ENCODE measurements at regions not wholly inside any gene's neighbourhood (a gene's known extent, or its start where the extent isn't known, plus 50 kb on each side); places are given as distances from the start of the nearest gene placed in this dataset.
A peak's percentile ranks its signal among the peaks of the same experiment; 100 is the strongest.

DNA sequence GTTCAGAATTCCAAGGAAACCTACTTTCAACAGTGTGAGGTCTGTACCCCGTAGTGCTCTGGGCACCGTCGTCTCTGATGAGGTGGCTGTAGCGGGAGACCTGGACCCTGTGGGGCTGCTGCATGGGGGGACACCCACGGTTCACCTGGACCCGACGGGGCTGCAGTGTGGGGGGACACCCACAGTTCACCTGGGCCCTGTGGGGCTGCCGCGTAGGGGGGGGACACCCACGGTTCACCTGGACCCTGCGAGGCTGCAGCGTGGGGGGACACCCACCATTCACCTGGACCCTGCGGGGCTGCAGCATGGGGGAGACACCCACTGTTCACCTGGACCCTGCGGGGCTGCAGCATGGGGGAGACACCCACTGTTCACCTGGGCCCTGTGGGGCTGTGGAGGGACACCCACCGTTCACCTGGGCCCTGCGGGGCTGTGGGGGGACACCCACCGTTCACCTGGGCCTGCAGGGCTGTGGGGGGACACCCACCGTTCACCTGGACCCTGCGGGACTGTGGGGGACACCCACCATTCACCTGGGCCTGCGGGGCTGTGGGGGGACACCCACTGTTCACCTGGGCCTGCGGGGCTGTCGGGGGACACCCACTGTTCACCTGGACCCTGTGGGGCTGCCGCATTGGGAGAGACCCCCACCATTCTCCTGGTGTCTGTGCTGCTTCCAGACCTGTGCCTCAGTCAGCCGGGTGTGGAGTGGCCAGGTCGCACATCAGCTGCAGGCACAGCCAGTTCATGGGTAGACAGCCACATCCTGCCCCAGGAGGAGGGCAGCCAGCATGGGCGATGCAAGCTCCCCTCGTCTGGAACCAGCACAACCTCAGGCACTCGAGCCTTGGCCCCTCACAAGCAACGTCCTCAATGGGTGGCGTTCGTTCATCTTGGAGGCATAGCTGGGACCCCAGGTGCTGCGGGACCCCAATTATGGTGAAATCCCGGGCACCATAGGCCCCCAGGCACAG is 114.5 kb downstream of the TMEM18 start:
- TF ChIP-seq POLR2AphosphoS5 (IDR thresholded peaks at IDR 0.05) (no peak), POLR2A (IDR thresholded peaks at IDR 0.05) (no peak)
- TF ChIP-seq, protein P1, sequence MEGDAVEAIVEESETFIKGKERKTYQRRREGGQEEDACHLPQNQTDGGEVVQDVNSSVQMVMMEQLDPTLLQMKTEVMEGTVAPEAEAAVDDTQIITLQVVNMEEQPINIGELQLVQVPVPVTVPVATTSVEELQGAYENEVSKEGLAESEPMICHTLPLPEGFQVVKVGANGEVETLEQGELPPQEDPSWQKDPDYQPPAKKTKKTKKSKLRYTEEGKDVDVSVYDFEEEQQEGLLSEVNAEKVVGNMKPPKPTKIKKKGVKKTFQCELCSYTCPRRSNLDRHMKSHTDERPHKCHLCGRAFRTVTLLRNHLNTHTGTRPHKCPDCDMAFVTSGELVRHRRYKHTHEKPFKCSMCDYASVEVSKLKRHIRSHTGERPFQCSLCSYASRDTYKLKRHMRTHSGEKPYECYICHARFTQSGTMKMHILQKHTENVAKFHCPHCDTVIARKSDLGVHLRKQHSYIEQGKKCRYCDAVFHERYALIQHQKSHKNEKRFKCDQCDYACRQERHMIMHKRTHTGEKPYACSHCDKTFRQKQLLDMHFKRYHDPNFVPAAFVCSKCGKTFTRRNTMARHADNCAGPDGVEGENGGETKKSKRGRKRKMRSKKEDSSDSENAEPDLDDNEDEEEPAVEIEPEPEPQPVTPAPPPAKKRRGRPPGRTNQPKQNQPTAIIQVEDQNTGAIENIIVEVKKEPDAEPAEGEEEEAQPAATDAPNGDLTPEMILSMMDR (IDR thresholded peaks at IDR 0.05 in 8 of 11, conservative IDR thresholded peaks at IDR 0.05 in 3 of 11): no peak
- WGBS, 5 donors: 72 to 87% (median 85%) methylated on average over 16 to 33 of the region's 33 CpGs
- no peak for DNase-seq

DNA sequence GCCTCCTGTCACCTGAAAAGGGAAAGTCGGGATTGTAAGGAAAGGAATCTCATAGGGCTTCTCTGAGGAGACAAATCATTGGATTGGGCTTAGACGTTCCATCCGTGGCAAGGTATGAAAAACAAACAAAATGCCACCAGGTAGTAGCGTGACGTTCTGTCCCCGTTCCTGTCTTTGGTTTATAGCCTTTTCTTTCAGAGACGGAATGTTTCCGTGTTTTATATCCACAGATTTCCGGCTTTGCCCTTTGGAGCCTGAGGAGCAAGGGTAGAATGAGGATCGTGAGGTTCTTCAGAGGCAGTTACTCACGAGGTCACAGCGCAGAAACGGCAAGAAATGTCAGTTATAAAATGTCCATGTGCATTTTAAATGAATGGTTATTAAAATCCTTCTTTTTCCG is 118.3 kb downstream of the TMEM18 start:
- H3K36me3 ChIP-seq: no peaks in the 10 kb centered on the region
- no peaks in the 10 kb centered on the region for H3K4me1 ChIP-seq
- peaks cover 0 to 33% (median 0%) of the 10 kb centered on the region in 7 donors for H3K27me3 ChIP-seq (replicated peaks in 1 of 7)
- DNase-seq: no peak
- TF ChIP-seq, protein P1 (IDR thresholded peaks at IDR 0.05 in 8 of 11, conservative IDR thresholded peaks at IDR 0.05 in 3 of 11): no peak
- no peak for TF ChIP-seq POLR2A (IDR thresholded peaks at IDR 0.05)
- no peak for TF ChIP-seq POLR2AphosphoS5 (IDR thresholded peaks at IDR 0.05)
- intact Hi-C loops (cut with DNase I; ENCODE audit: low total_unique reads): no loop called here
- 71 to 89% (median 85%) methylated on average over 14 of the region's 14 CpGs for whole genome bisulfite sequencing, 5 donors
- no peak overlapping the region for H3K27ac ChIP-seq
- no peaks in the 10 kb centered on the region for H3K9me3 ChIP-seq
- no peak overlapping the region for H3K4me3 ChIP-seq

More for the DNA sequence above, 114.5 kb downstream of the TMEM18 start:
- no peak overlapping the region for H3K27ac ChIP-seq
- no peaks in the 10 kb centered on the region for H3K9me3 ChIP-seq
- intact Hi-C loops (cut with DNase I; ENCODE audit: low total_unique reads): no loop called here
- no peaks in the 10 kb centered on the region for H3K36me3 ChIP-seq
- no peaks in the 10 kb centered on the region for H3K4me1 ChIP-seq
- H3K4me3 ChIP-seq: no peak overlapping the region
- peaks cover 0 to 46% (median 0%) of the 10 kb centered on the region in 7 donors for H3K27me3 ChIP-seq (replicated peaks in 1 of 7)

DNA sequence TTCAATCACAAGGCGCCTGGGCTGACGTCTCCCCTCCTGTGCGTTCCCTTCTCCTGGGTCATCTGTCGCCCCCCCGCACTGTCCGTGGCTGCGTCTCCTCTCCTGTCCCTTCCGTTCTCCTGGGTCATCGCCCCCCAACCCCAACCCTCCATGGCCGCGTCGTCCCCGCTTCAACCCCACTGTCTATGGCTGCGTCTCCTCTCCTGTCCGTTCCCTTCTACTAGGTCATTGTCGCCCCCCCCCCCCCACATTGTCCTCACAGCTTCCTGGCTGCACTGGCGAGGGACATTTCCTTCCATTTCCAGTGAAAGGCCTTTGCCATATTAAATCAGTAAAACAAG is 118.9 kb downstream of the TMEM18 start:
- DNase-seq: no peak
- H3K4me1 ChIP-seq: peaks cover 0 to 2% (median 0%) of the 10 kb centered on the region in 6 donors
- TF ChIP-seq, protein P1 (IDR thresholded peaks at IDR 0.05 in 8 of 11, conservative IDR thresholded peaks at IDR 0.05 in 3 of 11): no peak
- TF ChIP-seq POLR2AphosphoS5 (IDR thresholded peaks at IDR 0.05) (no peak), POLR2A (IDR thresholded peaks at IDR 0.05) (no peak)
- 78 to 86% (median 82%) methylated on average over 15 to 17 of the region's 17 CpGs for WGBS, 5 donors
- peaks cover 0 to 39% (median 0%) of the 10 kb centered on the region in 7 donors for H3K27me3 ChIP-seq (replicated peaks in 1 of 7)
- peak overlapping the region in 1 of 8 donors; percentile 8 for H3K4me3 ChIP-seq
- no peaks in the 10 kb centered on the region for H3K36me3 ChIP-seq
- no peaks in the 10 kb centered on the region for H3K9me3 ChIP-seq
- intact Hi-C loops (cut with DNase I; ENCODE audit: low total_unique reads): no loop called here
- no peak overlapping the region for H3K27ac ChIP-seq

DNA sequence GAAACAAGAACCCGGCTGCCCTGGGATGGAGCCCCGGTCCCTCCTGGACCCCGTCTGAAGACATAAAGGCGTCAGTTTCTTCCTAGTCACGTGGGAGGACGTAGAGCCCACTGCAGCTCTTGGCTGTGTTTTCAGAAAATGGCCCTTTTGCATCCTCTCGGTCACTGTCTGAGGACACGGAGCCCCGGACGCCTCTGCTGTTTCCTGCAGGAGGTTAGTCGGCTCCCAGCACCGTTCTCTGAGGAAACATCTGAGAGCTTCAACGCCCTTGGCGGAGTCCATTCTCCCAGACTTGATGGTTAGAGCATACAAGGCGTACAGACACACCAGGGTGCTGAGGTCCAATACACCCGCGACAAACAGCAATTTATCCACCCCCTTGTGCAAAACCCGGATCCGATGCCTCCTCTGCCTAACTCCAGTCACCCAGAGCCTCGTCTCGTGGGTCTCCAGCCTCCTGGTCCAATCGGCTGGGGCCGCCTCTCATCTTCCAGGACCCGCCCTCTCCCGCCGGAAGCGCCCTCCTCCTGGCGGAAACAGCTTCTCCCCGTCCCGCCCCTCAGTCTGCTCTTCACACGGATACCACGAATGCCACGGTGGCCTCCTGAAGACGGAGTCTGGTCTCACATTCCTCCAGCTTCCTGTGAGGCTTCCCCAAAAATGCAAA is 119.4 kb downstream of the TMEM18 start:
- WGBS, 5 donors: 82 to 89% (median 84%) methylated on average over 28 to 34 of the region's 34 CpGs
- TF ChIP-seq, protein P1 (IDR thresholded peaks at IDR 0.05 in 8 of 11, conservative IDR thresholded peaks at IDR 0.05 in 3 of 11): no peak
- TF ChIP-seq POLR2A (IDR thresholded peaks at IDR 0.05) (no peak), POLR2AphosphoS5 (IDR thresholded peaks at IDR 0.05) (no peak)
- Histone ChIP-seq H3K36me3 (no peaks in the 10 kb centered on the region), H3K9me3 (no peaks in the 10 kb centered on the region), H3K4me1 (peaks cover 0 to 7% (median 0%) of the 10 kb centered on the region in 6 donors), H3K4me3 (peak overlapping the region in 1 of 8 donors; percentile 8), H3K27ac (no peak overlapping the region), H3K27me3 (replicated peaks in 1 of 7) (peaks cover 0 to 39% (median 0%) of the 10 kb centered on the region in 7 donors)
- no peak for DNase-seq
- intact Hi-C loops (cut with DNase I; ENCODE audit: low total_unique reads): no loop called here

Data from spleen (tissue), 11 donors.